AG20443 (cell line): ENCODE measurements at regions not wholly inside any gene's neighbourhood (a gene's known extent, or its start where the extent isn't known, plus 50 kb on each side); places are given as distances from the start of the nearest gene placed in this dataset.

Source experiments
- DNase-seq: peaks from one replicate; pipeline ENCODE4 v3.0.0; 2012; ENCODE audit warnings: low spot score, mixed read lengths

GRCh38 chr2:49254401-49254800 is 100.1 kb upstream of the FSHR start:
- DNase-seq = no peak

DNA sequence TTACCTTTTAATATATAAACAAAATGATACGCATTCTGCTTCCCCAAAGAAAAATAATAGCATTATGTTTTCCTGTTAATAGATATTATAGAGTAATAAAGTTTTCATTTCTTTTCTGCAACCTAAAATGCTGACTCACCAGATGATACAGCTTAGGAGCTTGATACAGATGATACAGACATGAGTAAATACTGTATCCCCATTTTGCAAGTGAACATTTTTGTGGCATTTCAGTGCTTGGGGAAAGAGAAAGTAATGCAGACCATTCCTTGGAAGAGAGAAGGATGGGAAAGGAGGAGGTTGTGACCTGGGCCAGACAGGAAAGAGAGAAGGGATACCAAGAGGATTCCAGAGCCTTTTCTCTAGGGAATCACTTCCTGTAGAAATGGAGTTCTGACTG is 97.5 kb upstream of the FSHR start:
- peak; percentile 28 for DNase-seq

DNA sequence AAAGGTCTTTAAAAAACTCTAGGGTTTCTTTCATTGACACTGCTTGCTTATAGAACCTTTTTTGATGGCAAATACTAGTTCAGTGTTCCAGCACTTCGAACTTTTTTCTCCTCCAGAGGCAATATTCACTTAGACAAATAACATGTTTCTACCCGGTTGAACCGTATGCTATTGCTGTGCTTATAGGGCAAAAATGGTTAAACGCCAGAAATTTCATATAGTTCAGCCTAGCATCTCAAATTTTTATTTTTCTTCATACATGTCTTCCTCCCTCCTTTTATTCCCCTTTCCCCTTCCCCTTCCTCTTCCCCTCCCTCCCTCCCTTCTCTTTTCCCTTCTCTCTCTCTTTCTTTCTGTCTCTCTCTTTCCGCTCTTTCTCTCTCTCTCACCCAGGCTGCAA is 96.9 kb upstream of the FSHR start:
- no peak for DNase-seq

GRCh38 chr2:49248506-49248905 is 94.2 kb upstream of the FSHR start:
- peak; percentile 80 for DNase-seq

GRCh38 chr2:49241991-49242390 is 87.7 kb upstream of the FSHR start:
- peak; percentile 13 for DNase-seq

GRCh38 chr2:49241501-49241900 is 87.2 kb upstream of the FSHR start:
- DNase-seq = no peak

DNA sequence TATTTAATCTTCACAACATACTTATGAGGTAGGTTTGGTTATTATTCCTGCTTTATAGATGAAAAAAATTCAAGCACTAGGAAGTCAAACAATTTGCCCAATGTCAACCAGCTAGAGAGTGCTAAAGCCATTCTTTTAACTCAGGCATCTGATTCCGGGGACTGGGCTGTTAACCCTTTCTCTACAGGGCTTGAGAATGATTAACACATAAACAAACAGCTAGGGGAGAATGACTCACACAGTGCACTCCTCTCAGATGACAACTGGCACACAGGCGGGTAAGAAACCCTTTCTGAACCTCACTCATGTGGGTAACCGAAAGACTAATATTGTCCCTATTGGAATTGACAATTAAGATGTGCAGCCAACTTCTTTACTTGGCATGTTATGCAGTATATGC is 86.3 kb upstream of the FSHR start:
- DNase-seq = no peak

- DNase-seq = no peak
Observed at GRCh38 chr2:49238604-49238960, 84.3 kb upstream of the FSHR start.

GRCh38 chr2:49237867-49238603 is 83.7 kb upstream of the FSHR start:
- no peak for DNase-seq

DNA sequence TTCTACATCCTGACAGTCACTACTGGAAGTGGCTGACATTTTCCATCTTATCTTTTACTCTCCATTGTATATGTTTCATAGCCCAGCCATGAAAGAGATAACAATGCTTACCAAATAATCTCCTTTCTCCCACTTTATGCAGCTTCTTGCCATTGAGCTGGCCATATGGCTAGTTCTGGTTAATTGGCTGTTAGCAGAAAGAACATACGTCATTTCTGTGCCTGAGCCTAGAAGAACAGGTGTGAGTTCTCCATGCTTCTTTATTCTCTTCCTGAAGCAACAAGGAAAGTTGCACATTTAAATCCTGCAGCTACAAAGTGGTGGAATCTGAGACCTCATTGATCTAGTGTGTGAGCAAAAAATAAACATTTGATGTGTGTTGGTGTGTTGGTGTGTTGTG is 82.0 kb upstream of the FSHR start:
- no peak for DNase-seq

- DNase-seq = no peak
Observed at GRCh38 chr2:49226360-49226759, 72.0 kb upstream of the FSHR start.

DNA sequence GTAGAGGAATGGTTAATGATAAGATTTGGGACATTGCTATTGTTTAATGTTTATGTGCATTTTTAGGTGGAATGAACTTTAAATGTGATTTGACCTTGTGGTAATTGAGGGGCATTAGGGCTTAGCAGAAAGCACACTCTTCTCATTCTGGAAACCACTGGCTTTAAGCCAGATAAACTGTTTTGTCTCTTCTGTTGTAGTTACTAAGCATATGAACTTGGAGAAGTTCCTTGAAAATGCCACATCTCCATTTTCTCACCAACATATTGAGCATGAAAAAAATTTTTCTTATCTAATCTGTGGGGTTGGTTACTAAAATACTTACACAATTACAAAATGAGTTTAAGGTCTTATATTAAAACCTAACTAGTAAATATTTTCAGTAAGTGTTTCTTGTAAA is 70.8 kb upstream of the FSHR start:
- no peak for DNase-seq

GRCh38 chr2:49224426-49225010 is 70.2 kb upstream of the FSHR start:
- no peak for DNase-seq

DNA sequence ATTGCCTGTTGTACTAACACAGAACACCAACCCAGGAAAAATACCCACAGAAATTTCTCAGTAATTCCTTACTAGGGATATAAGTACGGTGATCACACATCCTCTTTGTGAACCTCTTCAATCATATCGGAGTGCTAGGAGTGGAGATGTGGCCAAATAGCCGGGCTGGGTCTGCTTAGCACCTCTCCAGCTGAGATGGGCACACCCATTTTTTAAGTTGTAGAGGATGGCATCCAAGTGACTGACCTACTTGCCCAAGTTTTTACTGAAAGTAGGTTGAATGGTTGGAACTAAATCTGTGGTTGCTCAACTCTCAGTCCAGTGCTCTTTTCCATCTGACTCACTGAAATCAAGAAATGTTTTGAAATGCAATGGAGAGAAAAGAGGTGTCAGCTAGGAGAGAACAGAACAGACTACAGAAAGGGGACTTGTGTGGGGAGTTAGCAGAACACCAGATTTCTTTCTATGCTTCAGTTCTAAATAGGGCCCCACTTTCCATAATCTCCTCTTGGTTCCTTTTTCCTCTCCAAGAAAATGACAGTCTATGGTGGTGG is 68.7 kb upstream of the FSHR start:
- no peak for DNase-seq

DNA sequence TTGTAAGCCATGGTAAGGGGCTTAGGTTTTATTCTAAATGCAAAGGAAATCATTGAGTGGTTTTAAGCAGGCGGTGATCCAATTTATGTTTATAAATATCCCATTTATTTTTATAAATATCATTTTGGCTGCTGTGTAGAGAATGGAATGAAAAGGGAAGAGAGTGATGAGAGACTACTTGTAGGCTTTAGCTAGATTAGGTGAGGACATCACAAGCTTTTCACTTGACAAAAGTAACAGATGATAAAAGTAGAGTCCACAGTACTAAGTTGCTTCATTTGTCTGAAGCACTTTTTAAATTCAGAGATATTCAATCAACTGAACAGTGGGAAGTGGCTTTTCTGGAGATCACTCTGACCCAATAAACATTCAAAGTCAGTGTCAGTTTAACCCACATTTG is 65.4 kb upstream of the FSHR start:
- no peak for DNase-seq

GRCh38 chr2:49210191-49210590 is 55.9 kb upstream of the FSHR start:
- DNase-seq = no peak

DNA sequence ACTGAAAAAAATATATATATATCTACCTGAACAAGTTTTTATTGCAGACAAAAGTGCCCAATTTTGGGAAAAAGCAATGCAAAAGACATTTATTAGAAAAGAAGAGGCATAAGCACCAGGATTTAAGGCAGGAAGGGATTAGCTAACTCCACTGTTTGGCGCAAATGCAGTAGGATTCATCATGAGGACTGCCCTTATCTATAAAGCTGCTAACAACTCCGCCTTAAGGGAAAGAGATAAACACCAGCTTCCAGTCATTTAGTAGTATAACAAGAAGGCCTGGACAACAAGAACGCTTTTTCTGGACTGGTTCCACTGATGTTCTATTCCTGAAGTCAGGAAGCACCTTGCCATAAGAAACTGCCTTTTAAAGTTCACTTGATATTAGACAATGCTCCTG is 52.9 kb upstream of the FSHR start:
- DNase-seq = no peak
